Keratinocyte (primary cell): ENCODE measurements at regions not wholly inside any gene's neighbourhood (a gene's known extent, or its start where the extent isn't known, plus 50 kb on each side); places are given as distances from the start of the nearest gene placed in this dataset.

Experiments used
- DNase-seq: peaks from one replicate; pipeline ENCODE4 v3.0.0-alpha.2; 2011; ENCODE audit warnings: low read depth, missing footprints, low spot score
- FAIRE-seq: peaks from 2 replicates; lab custom pipeline; 2011; peaks lifted over from hg19 to GRCh38; lab: Jason Lieb, UNC
- H2AFZ ChIP-seq: 2 replicates; pipeline ENCODE4 v1.6.0; 2012; ENCODE audit warnings: low read length, control low read depth, inconsistent platforms; ENCODE audit not compliant: control insufficient read depth
- H3K27ac ChIP-seq: 2 replicates; pipeline ENCODE4 v1.5.1; 2011; ENCODE audit warnings: low read length; ENCODE audit not compliant: control insufficient read depth, insufficient read depth
- H3K27me3 ChIP-seq: 3 replicates; pipeline ENCODE4 v1.6.0; 2011; ENCODE audit warnings: low read length; ENCODE audit not compliant: control insufficient read depth, insufficient read depth; ENCODE audit errors: extremely low read depth
- H3K36me3 ChIP-seq, 2 experiments: 2 replicates in 1 of 2; 3 replicates in 1 of 2; pipeline ENCODE4 v1.5.1; 2011; ENCODE audit warnings: low read length in 2 of 2, mild to moderate bottlenecking in 1 of 2; ENCODE audit not compliant: control insufficient read depth in 2 of 2, insufficient read depth in 2 of 2; ENCODE audit errors: extremely low read depth in 1 of 2
- H3K4me1 ChIP-seq: 3 replicates; pipeline ENCODE4 v1.5.1; 2011; ENCODE audit warnings: low read length; ENCODE audit not compliant: control insufficient read depth, insufficient read depth; ENCODE audit errors: extremely low read depth
- H3K4me2 ChIP-seq: 3 replicates; pipeline ENCODE4 v1.6.0; 2011; ENCODE audit warnings: low read depth, low read length; ENCODE audit not compliant: control insufficient read depth, insufficient read depth; ENCODE audit errors: extremely low read depth
- H3K4me3 ChIP-seq, 3 experiments: fragments of 200-600 bp in 1 of 3; sonication (generic) in 1 of 3; 2 replicates in 2 of 3; 3 replicates in 1 of 3; pipeline ENCODE4 v1.5.1; 2011 to 2016; ENCODE audit warnings: low read length in 3 of 3, mild to moderate bottlenecking in 3 of 3, control low read depth in 2 of 3, inconsistent platforms in 1 of 3, low read depth in 1 of 3, mixed read lengths in 1 of 3, mixed run types in 1 of 3, moderate library complexity in 1 of 3; ENCODE audit not compliant: control insufficient read depth in 2 of 3, insufficient read depth in 2 of 3; ENCODE audit errors: extremely low read depth in 1 of 3
- H3K79me2 ChIP-seq: 2 replicates; pipeline ENCODE4 v1.6.0; 2012; ENCODE audit warnings: low read length; ENCODE audit not compliant: control insufficient read depth, insufficient read depth
- H3K9ac ChIP-seq: 3 replicates; pipeline ENCODE4 v1.6.0; 2011; ENCODE audit warnings: low read length; ENCODE audit not compliant: control insufficient read depth, insufficient read depth; ENCODE audit errors: extremely low read depth
- H3K9me1 ChIP-seq: 3 replicates; pipeline ENCODE4 v1.6.0; 2011; ENCODE audit warnings: low read length; ENCODE audit not compliant: control insufficient read depth, insufficient read depth; ENCODE audit errors: extremely low read depth
- H3K9me3 ChIP-seq: 2 replicates; pipeline ENCODE4 v1.5.1; 2012; ENCODE audit warnings: low read depth, low read length; ENCODE audit not compliant: control insufficient read depth
- H4K20me1 ChIP-seq: 3 replicates; pipeline ENCODE4 v1.6.0; 2011; ENCODE audit warnings: low read length; ENCODE audit not compliant: control insufficient read depth, insufficient read depth; ENCODE audit errors: extremely low read depth
- EZH2 ChIP-seq: IDR thresholded peaks from one replicate; pipeline ENCODE4 v1.6.1; 2012; ENCODE audit warnings: inconsistent platforms, mild to moderate bottlenecking, low read length, moderate library complexity
- dilution Hi-C: fragments of 300-500 bp; cut with MboI; formaldehyde crosslinking; loops from one replicate; pipeline ENCODE4 v1.7.0; 2020; ENCODE audit warnings: low sequenced_read_pairs; ENCODE audit not compliant: extremely low pct_ligation_motif_present
- TF ChIP-seq, protein P1 (sequence below), 3 experiments: IDR thresholded peaks in 1 of 3; conservative IDR thresholded peaks in 1 of 3; optimal IDR thresholded peaks in 1 of 3; 2 replicates in 2 of 3; 3 replicates in 1 of 3; pipeline versions ENCODE3 to v1.5.1; 2011; ENCODE audit warnings: low read length in 3 of 3, mild to moderate bottlenecking in 3 of 3, moderate library complexity in 2 of 3, control low read depth in 1 of 3, inconsistent platforms in 1 of 3; ENCODE audit not compliant: insufficient read depth in 2 of 3; ENCODE audit errors: extremely low read depth in 1 of 3

DNA sequence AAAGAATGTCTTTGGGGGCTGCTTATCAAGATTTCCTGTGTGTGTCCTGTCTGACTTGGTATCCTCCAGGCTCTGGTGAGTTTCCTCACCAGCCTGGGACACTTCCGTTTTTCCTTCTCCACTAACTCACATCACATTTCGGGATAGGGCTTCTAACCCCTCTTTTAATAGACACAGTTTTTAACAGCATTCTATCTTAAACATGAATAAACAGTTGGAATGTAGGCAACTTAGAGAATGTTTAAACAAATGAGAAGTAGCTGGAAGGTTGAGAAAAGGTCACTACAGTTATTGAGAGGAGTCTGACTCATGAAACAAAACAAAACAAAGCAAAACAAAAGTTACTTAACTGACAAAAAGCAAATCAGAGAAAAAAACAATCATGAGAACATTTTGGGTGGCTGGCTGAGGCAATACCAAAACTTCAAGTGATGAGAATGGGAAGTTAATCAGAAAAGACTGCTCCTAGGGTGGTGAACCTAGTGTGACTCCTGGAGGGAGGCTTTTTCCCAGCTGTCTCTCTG, 64.7 kb upstream of the CTSC start:
- TF ChIP-seq, protein P1, sequence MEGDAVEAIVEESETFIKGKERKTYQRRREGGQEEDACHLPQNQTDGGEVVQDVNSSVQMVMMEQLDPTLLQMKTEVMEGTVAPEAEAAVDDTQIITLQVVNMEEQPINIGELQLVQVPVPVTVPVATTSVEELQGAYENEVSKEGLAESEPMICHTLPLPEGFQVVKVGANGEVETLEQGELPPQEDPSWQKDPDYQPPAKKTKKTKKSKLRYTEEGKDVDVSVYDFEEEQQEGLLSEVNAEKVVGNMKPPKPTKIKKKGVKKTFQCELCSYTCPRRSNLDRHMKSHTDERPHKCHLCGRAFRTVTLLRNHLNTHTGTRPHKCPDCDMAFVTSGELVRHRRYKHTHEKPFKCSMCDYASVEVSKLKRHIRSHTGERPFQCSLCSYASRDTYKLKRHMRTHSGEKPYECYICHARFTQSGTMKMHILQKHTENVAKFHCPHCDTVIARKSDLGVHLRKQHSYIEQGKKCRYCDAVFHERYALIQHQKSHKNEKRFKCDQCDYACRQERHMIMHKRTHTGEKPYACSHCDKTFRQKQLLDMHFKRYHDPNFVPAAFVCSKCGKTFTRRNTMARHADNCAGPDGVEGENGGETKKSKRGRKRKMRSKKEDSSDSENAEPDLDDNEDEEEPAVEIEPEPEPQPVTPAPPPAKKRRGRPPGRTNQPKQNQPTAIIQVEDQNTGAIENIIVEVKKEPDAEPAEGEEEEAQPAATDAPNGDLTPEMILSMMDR (optimal IDR thresholded peaks at IDR 0.05 in 1 of 3, IDR thresholded peaks at IDR 0.05 in 1 of 3, conservative IDR thresholded peaks at IDR 0.05 in 1 of 3; ENCODE audit: extremely low read depth in 1 of 3, insufficient read depth in 2 of 3, low read length in 3 of 3): no peak
- no peak for TF ChIP-seq EZH2
- DNase-seq (no peak), FAIRE-seq (no peak)
- dilution Hi-C loops: no loop called here
- H4K20me1 ChIP-seq: no peaks in the 10 kb centered on the region
- no peak overlapping the region for H3K9ac ChIP-seq
- H3K4me3 ChIP-seq: no peak overlapping the region
- H3K4me1 ChIP-seq: peaks cover 42% of the 10 kb centered on the region
- H3K9me3 ChIP-seq: no peaks in the 10 kb centered on the region
- H3K36me3 ChIP-seq: no peaks in the 10 kb centered on the region
- no peak overlapping the region for H3K4me2 ChIP-seq
- H3K79me2 ChIP-seq: no peaks in the 10 kb centered on the region
- H3K9me1 ChIP-seq: no peaks in the 10 kb centered on the region
- no peaks in the 10 kb centered on the region for H3K27me3 ChIP-seq
- no peak overlapping the region for H2AFZ ChIP-seq
- no peak overlapping the region for H3K27ac ChIP-seq

DNA sequence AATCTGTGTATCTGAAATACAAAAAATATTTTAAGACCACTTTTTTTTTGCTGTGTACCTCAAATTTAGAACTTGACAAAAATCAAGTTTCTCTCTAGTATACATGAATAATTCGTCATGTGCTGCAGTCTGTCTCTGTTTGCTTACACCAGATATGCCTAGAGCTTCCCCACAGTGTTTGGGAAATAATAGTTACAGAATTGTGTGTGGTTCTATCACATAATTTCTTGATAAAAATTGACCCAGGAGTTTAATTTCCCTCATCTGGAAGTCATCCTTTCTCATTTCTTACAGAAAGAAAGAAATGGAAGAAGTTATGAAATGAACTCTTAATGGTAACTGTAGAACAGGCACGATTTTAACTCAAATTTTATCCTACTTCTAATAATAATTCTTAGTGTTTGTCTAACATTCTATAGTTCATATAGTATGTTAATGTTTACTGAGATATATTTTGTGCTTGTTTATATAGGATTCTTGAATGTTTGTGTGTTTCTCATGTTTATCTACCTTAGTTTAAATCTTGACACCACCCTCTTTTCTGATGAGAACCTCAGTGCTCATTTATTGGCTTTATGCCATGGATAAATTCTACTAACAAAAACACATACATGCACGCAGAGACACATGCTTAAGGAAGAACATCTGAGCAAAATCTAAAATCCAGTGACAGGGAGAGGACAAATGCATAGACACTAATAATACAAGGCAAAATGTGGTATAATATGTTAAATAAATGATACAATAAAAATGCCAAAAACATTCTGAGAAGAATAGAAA, 61.4 kb upstream of the CTSC start:
- TF ChIP-seq EZH2: no peak
- TF ChIP-seq, protein P1 (optimal IDR thresholded peaks at IDR 0.05 in 1 of 3, IDR thresholded peaks at IDR 0.05 in 1 of 3, conservative IDR thresholded peaks at IDR 0.05 in 1 of 3; ENCODE audit: extremely low read depth in 1 of 3, insufficient read depth in 2 of 3, low read length in 3 of 3): no peak
- Histone ChIP-seq H3K4me2 (peak overlapping the region; percentile 35), H3K4me1 (peaks cover 21% of the 10 kb centered on the region), H3K27me3 (no peaks in the 10 kb centered on the region), H3K27ac (peak overlapping the region; percentile 86), H3K9me3 (no peaks in the 10 kb centered on the region), H3K9ac (peak overlapping the region; percentile 40), H2AFZ (no peak overlapping the region), H3K9me1 (no peaks in the 10 kb centered on the region), H4K20me1 (no peaks in the 10 kb centered on the region), H3K36me3 (no peaks in the 10 kb centered on the region), H3K79me2 (no peaks in the 10 kb centered on the region), H3K4me3 (no peak overlapping the region)
- DNase-seq (no peak), FAIRE-seq (no peak)
- dilution Hi-C loops: no loop called here
